ENCODE measurements at regions not wholly inside any gene's neighbourhood (a gene's known extent, or its start where the extent isn't known, plus 50 kb on each side); places are given as distances from the start of the nearest gene placed in this dataset.

DNA sequence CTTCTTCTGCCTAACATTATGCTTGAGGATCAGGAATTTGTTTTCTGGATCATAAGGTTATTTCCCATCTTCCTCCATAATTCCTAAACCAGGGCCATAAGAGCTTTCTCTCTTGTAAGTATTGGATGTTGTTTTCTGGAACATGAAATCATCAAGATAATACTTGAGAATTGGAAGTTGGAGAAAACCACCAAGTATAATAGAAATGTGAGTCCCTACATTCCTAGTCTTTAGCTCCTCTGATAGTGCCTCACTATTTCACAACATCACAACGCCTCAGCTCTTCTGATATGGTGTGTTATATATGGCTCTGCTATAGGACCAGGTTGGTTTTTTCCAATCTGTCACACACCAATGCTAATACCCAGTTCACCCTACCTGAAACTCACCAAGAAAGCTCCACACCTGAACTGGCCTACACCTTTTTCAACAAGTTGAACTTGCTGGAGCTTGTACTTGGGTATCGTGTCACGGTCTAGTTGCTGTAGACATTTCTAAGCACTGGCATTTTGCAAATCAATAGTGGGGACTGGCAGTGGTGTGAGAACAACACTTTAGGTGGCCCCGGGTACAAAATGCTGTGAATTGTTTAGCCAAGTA is 141.1 kb downstream of the ACTBL2 start:
- TF ChIP-seq POLR2A (IDR thresholded peaks at IDR 0.05; ENCODE audit: low read depth) = no peak
- TF ChIP-seq, protein P1, sequence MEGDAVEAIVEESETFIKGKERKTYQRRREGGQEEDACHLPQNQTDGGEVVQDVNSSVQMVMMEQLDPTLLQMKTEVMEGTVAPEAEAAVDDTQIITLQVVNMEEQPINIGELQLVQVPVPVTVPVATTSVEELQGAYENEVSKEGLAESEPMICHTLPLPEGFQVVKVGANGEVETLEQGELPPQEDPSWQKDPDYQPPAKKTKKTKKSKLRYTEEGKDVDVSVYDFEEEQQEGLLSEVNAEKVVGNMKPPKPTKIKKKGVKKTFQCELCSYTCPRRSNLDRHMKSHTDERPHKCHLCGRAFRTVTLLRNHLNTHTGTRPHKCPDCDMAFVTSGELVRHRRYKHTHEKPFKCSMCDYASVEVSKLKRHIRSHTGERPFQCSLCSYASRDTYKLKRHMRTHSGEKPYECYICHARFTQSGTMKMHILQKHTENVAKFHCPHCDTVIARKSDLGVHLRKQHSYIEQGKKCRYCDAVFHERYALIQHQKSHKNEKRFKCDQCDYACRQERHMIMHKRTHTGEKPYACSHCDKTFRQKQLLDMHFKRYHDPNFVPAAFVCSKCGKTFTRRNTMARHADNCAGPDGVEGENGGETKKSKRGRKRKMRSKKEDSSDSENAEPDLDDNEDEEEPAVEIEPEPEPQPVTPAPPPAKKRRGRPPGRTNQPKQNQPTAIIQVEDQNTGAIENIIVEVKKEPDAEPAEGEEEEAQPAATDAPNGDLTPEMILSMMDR (IDR thresholded peaks at IDR 0.05) = no peak
